Stomach (tissue), 4 donors: ENCODE measurements at regions not wholly inside any gene's neighbourhood (a gene's known extent, or its start where the extent isn't known, plus 50 kb on each side); places are given as distances from the start of the nearest gene placed in this dataset.

Experiments
- EP300 ChIP-seq: sonication (generic); formaldehyde crosslinking; IDR thresholded peaks from one replicate; pipeline ENCODE4 v1.6.1; 2017; ENCODE audit warnings: antibody characterized with exemption
- TF ChIP-seq, protein P1 (sequence below), 7 experiments: fragments of 450-650 bp in 4 of 7; fragments of 200-600 bp in 3 of 7; sonication (generic) in 3 of 7; IDR thresholded peaks; one replicate each; pipeline ENCODE4 v1.5.1; 2016 to 2019; ENCODE audit warnings: antibody characterized with exemption in 7 of 7, control low read depth in 2 of 7, mild to moderate bottlenecking in 1 of 7

DNA sequence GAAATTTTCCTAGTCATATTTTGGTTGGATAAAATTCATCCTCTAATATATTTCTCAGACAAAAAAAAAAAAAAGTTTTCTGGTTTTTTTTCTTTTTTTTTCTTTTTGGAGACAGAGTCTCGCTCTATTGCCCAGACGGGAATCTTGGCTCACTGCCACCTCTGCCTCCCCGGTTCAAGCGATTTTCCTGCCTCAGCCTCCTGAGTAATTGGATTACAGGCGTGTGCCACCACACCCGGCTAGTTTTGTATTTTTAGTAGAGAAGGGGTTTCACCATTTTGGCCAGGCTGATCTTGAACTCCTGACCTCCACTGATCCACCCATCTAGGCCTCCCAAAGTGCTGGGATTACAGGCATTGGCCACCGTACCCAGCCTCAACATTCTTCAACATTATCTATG is 432.7 kb upstream of the PABPC4L start:
- TF ChIP-seq, protein P1, sequence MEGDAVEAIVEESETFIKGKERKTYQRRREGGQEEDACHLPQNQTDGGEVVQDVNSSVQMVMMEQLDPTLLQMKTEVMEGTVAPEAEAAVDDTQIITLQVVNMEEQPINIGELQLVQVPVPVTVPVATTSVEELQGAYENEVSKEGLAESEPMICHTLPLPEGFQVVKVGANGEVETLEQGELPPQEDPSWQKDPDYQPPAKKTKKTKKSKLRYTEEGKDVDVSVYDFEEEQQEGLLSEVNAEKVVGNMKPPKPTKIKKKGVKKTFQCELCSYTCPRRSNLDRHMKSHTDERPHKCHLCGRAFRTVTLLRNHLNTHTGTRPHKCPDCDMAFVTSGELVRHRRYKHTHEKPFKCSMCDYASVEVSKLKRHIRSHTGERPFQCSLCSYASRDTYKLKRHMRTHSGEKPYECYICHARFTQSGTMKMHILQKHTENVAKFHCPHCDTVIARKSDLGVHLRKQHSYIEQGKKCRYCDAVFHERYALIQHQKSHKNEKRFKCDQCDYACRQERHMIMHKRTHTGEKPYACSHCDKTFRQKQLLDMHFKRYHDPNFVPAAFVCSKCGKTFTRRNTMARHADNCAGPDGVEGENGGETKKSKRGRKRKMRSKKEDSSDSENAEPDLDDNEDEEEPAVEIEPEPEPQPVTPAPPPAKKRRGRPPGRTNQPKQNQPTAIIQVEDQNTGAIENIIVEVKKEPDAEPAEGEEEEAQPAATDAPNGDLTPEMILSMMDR (IDR thresholded peaks at IDR 0.05), result no peak
- TF ChIP-seq EP300, result no peak
